K562 (cell line): ENCODE measurements at regions not wholly inside any gene's neighbourhood (a gene's known extent, or its start where the extent isn't known, plus 50 kb on each side); places are given as distances from the start of the nearest gene placed in this dataset.

Experiments used
- ATAC-seq: fragments of 200-7000 bp; cut with Tn5 transposase; 3 replicates; pipeline ENCODE4 v1.9.1; 2020; ENCODE audit warnings: moderate library complexity
- BruUV-seq: library from RNA; stranded (reverse); fragments of 400-500 nt; replicated peaks from 2 replicates; lab custom pipeline; 2021; lab: Mats Ljungman, UMichigan
- CTCF ChIA-PET: fragments of 300-600 bp; formaldehyde crosslinking; extraction: SDS; loops from one replicate; lab custom pipeline; 2021; ENCODE audit warnings: low intra/inter-chr PET ratio; lab: Yijun Ruan, JAX
- POLR2A ChIA-PET: fragments of 300-600, 350-650 bp; sonication (Branson Sonifier 250); formaldehyde crosslinking; extraction: SDS; loops from one replicate; lab custom pipeline; 2021; ENCODE audit warnings: antibody characterized with exemption, inconsistent platforms; lab: Yijun Ruan, JAX
- DNase-seq, 4 experiments: peaks; one replicate each; pipeline versions ENCODE4 v3.0.0 to v3.0.0-alpha.2; 2011 to 2018; ENCODE audit warnings: low spot score in 3 of 4, mixed read lengths in 3 of 4; ENCODE audit errors: extremely low read depth in 1 of 4
- FAIRE-seq: peaks from 2 replicates; lab custom pipeline; 2011; peaks lifted over from hg19 to GRCh38; lab: Jason Lieb, UNC
- H2AFZ ChIP-seq: 2 replicates; pipeline ENCODE4 v1.6.0; 2011; ENCODE audit warnings: low read depth, low read length, control low read depth, inconsistent platforms
- H3K27ac ChIP-seq: fragments of 200-600 bp; 3 replicates; pipeline ENCODE4 v1.8.0; 2011; ENCODE audit warnings: low read depth, mild to moderate bottlenecking, control low read depth, inconsistent platforms, low read length, moderate library complexity, mixed read lengths; ENCODE audit errors: extremely low read depth
- H3K27me3 ChIP-seq, 2 experiments: fragments of 300-600 bp in 1 of 2; 2 replicates in 1 of 2; 3 replicates in 1 of 2; pipeline versions ENCODE4 v1.6.0 to v1.8.0; 2011; ENCODE audit warnings: inconsistent platforms in 2 of 2, low read length in 2 of 2, mild to moderate bottlenecking in 1 of 2, mixed read lengths in 1 of 2, moderate library complexity in 1 of 2; ENCODE audit not compliant: control insufficient read depth in 2 of 2, insufficient read depth in 2 of 2
- H3K36me3 ChIP-seq: fragments of 300-600 bp; 3 replicates; pipeline ENCODE4 v1.8.0; 2011; ENCODE audit warnings: mild to moderate bottlenecking, low read length, inconsistent platforms; ENCODE audit not compliant: control insufficient read depth, insufficient read depth
- H3K4me1 ChIP-seq, 2 experiments: fragments of 200-600 bp in 1 of 2; replicated peaks in 1 of 2; 2 replicates in 1 of 2; 3 replicates in 1 of 2; pipeline versions ENCODE4 v1.5.1 to v1.8.0; 2011; ENCODE audit warnings: inconsistent platforms in 2 of 2, low read length in 2 of 2, mild to moderate bottlenecking in 1 of 2, mixed read lengths in 1 of 2, moderate library complexity in 1 of 2; ENCODE audit not compliant: control insufficient read depth in 2 of 2, insufficient read depth in 2 of 2
- H3K4me2 ChIP-seq: 2 replicates; pipeline ENCODE4 v1.6.1; 2011; ENCODE audit warnings: low read length, control low read depth, inconsistent platforms, mixed read lengths; ENCODE audit not compliant: insufficient read depth
- H3K4me3 ChIP-seq: fragments of 200-600 bp; sonication (generic), shearing (Covaris generic); 2 replicates; pipeline ENCODE4 v1.5.1; 2016; ENCODE audit warnings: control low read depth, inconsistent platforms
- H3K79me2 ChIP-seq: fragments of 200-600 bp; 3 replicates; pipeline ENCODE4 v1.8.0; 2011; ENCODE audit warnings: low read length, inconsistent platforms; ENCODE audit not compliant: control insufficient read depth, insufficient read depth
- H3K9ac ChIP-seq, 2 experiments: 2 replicates each; pipeline versions ENCODE4 v1.6.0 to v1.6.1; 2011; ENCODE audit warnings: low read depth in 2 of 2, low read length in 2 of 2, control low read depth in 1 of 2, inconsistent platforms in 1 of 2, mild to moderate bottlenecking in 1 of 2, mixed read lengths in 1 of 2; ENCODE audit not compliant: insufficient read depth in 1 of 2
- H3K9me1 ChIP-seq: one replicate; pipeline ENCODE4 v1.6.0; 2011; ENCODE audit warnings: inconsistent platforms, mild to moderate bottlenecking, low read length, moderate library complexity; ENCODE audit not compliant: control insufficient read depth, insufficient read depth
- H3K9me3 ChIP-seq: replicated peaks from 2 replicates; pipeline ENCODE4 v1.5.1; 2011; ENCODE audit warnings: low read depth, low read length, inconsistent platforms; ENCODE audit not compliant: control insufficient read depth, insufficient read depth
- H4K20me1 ChIP-seq: replicated peaks from 2 replicates; pipeline ENCODE4 v1.6.1; 2011; ENCODE audit warnings: low read length, inconsistent platforms, mixed read lengths; ENCODE audit not compliant: control insufficient read depth, insufficient read depth
- CBFB ChIP-seq: sonication (generic); formaldehyde crosslinking; IDR thresholded peaks from 2 replicates; pipeline ENCODE4 v1.4.0; 2020; ENCODE audit warnings: mild to moderate bottlenecking, missing genetic modification reagents
- HNRNPK ChIP-seq: fragments of 200-400 bp; formaldehyde crosslinking; IDR thresholded peaks from one replicate; pipeline ENCODE4 v1.6.1; 2018; ENCODE audit warnings: mild to moderate bottlenecking, low read depth, low read length; ENCODE audit not compliant: poor library complexity, severe bottlenecking
- HNRNPUL1 ChIP-seq: fragments of 200-400 bp; formaldehyde crosslinking; IDR thresholded peaks from 2 replicates; pipeline ENCODE4 v1.6.1; 2017; ENCODE audit warnings: low read length
- NR2C2 ChIP-seq, 2 experiments: fragments of 200-800 bp in 1 of 2; sonication (Bioruptor generic) in 1 of 2; sonication (generic) in 1 of 2; formaldehyde crosslinking in 1 of 2; IDR thresholded peaks; 2 replicates each; pipeline versions ENCODE4 v1.6.1 to v1.8.0; 2016 to 2022; ENCODE audit warnings: mild to moderate bottlenecking in 1 of 2, missing compliant biosample characterization in 1 of 2, missing genetic modification characterization in 1 of 2, missing genetic modification reagents in 1 of 2
- SRSF9 ChIP-seq: fragments of 200-400 bp; formaldehyde crosslinking; IDR thresholded peaks from 2 replicates; pipeline ENCODE4 v1.6.1; 2017; ENCODE audit warnings: low read depth, low read length, borderline replicate concordance
- ZNF282 ChIP-seq: sonication (generic); formaldehyde crosslinking; IDR thresholded peaks from 2 replicates; pipeline ENCODE4 v1.8.1; 2023; ENCODE audit warnings: missing genetic modification reagents
- ZNF695 ChIP-seq: fragments of 450-650 bp; formaldehyde crosslinking; IDR thresholded peaks from 2 replicates; pipeline ENCODE4 v1.4.0; 2020; ENCODE audit warnings: mild to moderate bottlenecking, moderate library complexity
- ZNF77 ChIP-seq: fragments of 250-450 bp; sonication (Bioruptor Pico); IDR thresholded peaks from 2 replicates; pipeline ENCODE4 v1.5.0; 2020
- ZNF778 ChIP-seq: fragments of 450-650 bp; formaldehyde crosslinking; IDR thresholded peaks from 2 replicates; pipeline ENCODE4 v1.4.0; 2020; ENCODE audit warnings: mild to moderate bottlenecking, moderate library complexity
- ZSCAN29 ChIP-seq: fragments of 450-650 bp; IDR thresholded peaks from 2 replicates; pipeline ENCODE4 v1.6.1; 2017
- WGBS: fragments of 100-300 bp; shearing (Covaris generic); methylation state at CpG from one replicate; pipeline ENCODE4 v1.1.6; 2016; ENCODE audit warnings: low coverage, mixed read lengths; ENCODE audit not compliant: insufficient coverage; ENCODE audit errors: missing lambda C conversion rate; 5-methylcytosine and 5-hydroxymethylcytosine counted together
- in situ Hi-C: fragments of 300-500 bp; cut with MboI; formaldehyde crosslinking; loops from 4 replicates; pipeline ENCODE4 v1.15.0; 2018; ENCODE audit warnings: inconsistent platforms, mixed read lengths
- intact Hi-C: fragments of 100-400 bp; cut with micrococcal nuclease; formaldehyde crosslinking; loops from 2 replicates; pipeline ENCODE4 v1.14.2; 2022
- TF ChIP-seq, protein P1 (sequence below), 3 experiments: IDR thresholded peaks in 2 of 3; conservative IDR thresholded peaks in 1 of 3; 2 replicates each; pipeline ENCODE4 v1.5.1; 2011 to 2012; ENCODE audit warnings: low read length in 3 of 3, mild to moderate bottlenecking in 3 of 3, control low read depth in 2 of 3, improper control_type of control experiment in 1 of 3, inconsistent platforms in 1 of 3, low read depth in 1 of 3, mixed read lengths in 1 of 3, moderate library complexity in 1 of 3; ENCODE audit not compliant: insufficient read depth in 2 of 3
- TF ChIP-seq, protein P2 (sequence below): fragments of 250-450 bp; sonication (Bioruptor Pico); IDR thresholded peaks from 2 replicates; pipeline ENCODE4 v1.4.0; 2020; ENCODE audit warnings: mild to moderate bottlenecking, moderate library complexity
- TF ChIP-seq, protein P3 (sequence below): fragments of 450-650 bp; conservative IDR thresholded peaks from 2 replicates; pipeline ENCODE4 v1.6.1; 2016; ENCODE audit warnings: missing genetic modification characterization, low read depth, mild to moderate bottlenecking, control low read depth, missing compliant biosample characterization
- TF ChIP-seq, protein P4 (sequence below): fragments of 450-650 bp; IDR thresholded peaks from 2 replicates; pipeline ENCODE4 v1.6.1; 2016; ENCODE audit warnings: mild to moderate bottlenecking

DNA sequence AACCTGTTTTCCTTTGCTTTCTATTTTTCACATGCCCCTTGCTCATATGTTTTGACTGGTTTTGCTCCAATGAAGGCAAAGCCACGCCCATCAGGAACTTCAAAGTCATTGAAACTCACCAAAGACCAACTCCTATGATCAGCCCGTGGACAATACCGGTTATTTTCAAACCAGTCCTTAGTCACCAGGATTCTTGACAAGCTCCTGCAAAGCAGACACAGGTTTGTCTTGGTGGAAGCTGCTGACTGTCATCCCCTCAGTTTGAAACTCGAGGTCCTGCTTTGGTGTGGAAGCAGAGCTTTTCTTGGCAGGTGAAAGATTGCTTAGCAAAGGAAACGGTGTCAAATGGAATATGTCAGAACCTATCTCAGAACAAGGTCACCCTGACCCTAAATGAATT is 384.7 kb upstream of the CXADR start:
- BruUV-seq, result no TSS peak
- Histone ChIP-seq H3K4me2 (no peak overlapping the region), H2AFZ (no peak overlapping the region), H4K20me1 (no peaks in the 10 kb centered on the region), H3K9me1 (no peaks in the 10 kb centered on the region), H3K4me3 (no peak overlapping the region), H3K9me3 (no peaks in the 10 kb centered on the region), H3K79me2 (no peaks in the 10 kb centered on the region), H3K27ac (no peak overlapping the region), H3K4me1 (no peaks in the 10 kb centered on the region), H3K36me3 (no peaks in the 10 kb centered on the region), H3K9ac (no peak overlapping the region), H3K27me3 (no peaks in the 10 kb centered on the region)
- in situ Hi-C loops (no loop called here), intact Hi-C loops (no loop called here)
- DNase-seq, result no peak
- ATAC-seq, result no peak
- 4% methylated on average over 5 of the region's 5 CpGs for WGBS
- FAIRE-seq, result no peak
- CTCF ChIA-PET, result no interaction called here
- POLR2A ChIA-PET, result no interaction called here
- TF ChIP-seq SRSF9, result no peak
- TF ChIP-seq, protein P1, sequence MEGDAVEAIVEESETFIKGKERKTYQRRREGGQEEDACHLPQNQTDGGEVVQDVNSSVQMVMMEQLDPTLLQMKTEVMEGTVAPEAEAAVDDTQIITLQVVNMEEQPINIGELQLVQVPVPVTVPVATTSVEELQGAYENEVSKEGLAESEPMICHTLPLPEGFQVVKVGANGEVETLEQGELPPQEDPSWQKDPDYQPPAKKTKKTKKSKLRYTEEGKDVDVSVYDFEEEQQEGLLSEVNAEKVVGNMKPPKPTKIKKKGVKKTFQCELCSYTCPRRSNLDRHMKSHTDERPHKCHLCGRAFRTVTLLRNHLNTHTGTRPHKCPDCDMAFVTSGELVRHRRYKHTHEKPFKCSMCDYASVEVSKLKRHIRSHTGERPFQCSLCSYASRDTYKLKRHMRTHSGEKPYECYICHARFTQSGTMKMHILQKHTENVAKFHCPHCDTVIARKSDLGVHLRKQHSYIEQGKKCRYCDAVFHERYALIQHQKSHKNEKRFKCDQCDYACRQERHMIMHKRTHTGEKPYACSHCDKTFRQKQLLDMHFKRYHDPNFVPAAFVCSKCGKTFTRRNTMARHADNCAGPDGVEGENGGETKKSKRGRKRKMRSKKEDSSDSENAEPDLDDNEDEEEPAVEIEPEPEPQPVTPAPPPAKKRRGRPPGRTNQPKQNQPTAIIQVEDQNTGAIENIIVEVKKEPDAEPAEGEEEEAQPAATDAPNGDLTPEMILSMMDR (IDR thresholded peaks at IDR 0.05 in 2 of 3, conservative IDR thresholded peaks at IDR 0.05 in 1 of 3; ENCODE audit: insufficient read depth in 2 of 3, low read depth in 1 of 3, low read length in 3 of 3), result no peak
- TF ChIP-seq ZNF778 (CRISPR knock-in tag), result no peak
- TF ChIP-seq HNRNPUL1, result no peak
- no peak for TF ChIP-seq ZNF695 (CRISPR knock-in tag)
- TF ChIP-seq, protein P2, sequence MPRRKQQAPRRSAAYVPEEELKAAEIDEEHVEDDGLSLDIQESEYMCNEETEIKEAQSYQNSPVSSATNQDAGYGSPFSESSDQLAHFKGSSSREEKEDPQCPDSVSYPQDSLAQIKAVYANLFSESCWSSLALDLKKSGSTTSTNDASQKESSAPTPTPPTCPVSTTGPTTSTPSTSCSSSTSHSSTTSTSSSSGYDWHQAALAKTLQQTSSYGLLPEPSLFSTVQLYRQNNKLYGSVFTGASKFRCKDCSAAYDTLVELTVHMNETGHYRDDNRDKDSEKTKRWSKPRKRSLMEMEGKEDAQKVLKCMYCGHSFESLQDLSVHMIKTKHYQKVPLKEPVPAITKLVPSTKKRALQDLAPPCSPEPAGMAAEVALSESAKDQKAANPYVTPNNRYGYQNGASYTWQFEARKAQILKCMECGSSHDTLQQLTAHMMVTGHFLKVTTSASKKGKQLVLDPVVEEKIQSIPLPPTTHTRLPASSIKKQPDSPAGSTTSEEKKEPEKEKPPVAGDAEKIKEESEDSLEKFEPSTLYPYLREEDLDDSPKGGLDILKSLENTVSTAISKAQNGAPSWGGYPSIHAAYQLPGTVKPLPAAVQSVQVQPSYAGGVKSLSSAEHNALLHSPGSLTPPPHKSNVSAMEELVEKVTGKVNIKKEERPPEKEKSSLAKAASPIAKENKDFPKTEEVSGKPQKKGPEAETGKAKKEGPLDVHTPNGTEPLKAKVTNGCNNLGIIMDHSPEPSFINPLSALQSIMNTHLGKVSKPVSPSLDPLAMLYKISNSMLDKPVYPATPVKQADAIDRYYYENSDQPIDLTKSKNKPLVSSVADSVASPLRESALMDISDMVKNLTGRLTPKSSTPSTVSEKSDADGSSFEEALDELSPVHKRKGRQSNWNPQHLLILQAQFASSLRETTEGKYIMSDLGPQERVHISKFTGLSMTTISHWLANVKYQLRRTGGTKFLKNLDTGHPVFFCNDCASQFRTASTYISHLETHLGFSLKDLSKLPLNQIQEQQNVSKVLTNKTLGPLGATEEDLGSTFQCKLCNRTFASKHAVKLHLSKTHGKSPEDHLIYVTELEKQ (CRISPR knock-in tag), result no peak
- no peak for TF ChIP-seq ZNF77 (CRISPR knock-in tag)
- TF ChIP-seq, protein P3, sequence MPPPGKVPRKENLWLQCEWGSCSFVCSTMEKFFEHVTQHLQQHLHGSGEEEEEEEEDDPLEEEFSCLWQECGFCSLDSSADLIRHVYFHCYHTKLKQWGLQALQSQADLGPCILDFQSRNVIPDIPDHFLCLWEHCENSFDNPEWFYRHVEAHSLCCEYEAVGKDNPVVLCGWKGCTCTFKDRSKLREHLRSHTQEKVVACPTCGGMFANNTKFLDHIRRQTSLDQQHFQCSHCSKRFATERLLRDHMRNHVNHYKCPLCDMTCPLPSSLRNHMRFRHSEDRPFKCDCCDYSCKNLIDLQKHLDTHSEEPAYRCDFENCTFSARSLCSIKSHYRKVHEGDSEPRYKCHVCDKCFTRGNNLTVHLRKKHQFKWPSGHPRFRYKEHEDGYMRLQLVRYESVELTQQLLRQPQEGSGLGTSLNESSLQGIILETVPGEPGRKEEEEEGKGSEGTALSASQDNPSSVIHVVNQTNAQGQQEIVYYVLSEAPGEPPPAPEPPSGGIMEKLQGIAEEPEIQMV (tag), result no peak
- no peak for TF ChIP-seq NR2C2 (CRISPR knock-in tag; IDR thresholded peaks at IDR 0.05)
- no peak for TF ChIP-seq NR2C2 (tag; IDR thresholded peaks at IDR 0.05)
- no peak for TF ChIP-seq HNRNPK
- TF ChIP-seq, protein P4, sequence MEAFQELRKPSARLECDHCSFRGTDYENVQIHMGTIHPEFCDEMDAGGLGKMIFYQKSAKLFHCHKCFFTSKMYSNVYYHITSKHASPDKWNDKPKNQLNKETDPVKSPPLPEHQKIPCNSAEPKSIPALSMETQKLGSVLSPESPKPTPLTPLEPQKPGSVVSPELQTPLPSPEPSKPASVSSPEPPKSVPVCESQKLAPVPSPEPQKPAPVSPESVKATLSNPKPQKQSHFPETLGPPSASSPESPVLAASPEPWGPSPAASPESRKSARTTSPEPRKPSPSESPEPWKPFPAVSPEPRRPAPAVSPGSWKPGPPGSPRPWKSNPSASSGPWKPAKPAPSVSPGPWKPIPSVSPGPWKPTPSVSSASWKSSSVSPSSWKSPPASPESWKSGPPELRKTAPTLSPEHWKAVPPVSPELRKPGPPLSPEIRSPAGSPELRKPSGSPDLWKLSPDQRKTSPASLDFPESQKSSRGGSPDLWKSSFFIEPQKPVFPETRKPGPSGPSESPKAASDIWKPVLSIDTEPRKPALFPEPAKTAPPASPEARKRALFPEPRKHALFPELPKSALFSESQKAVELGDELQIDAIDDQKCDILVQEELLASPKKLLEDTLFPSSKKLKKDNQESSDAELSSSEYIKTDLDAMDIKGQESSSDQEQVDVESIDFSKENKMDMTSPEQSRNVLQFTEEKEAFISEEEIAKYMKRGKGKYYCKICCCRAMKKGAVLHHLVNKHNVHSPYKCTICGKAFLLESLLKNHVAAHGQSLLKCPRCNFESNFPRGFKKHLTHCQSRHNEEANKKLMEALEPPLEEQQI, result no peak
- TF ChIP-seq ZNF282 (CRISPR knock-in tag), result no peak
- no peak for TF ChIP-seq CBFB
- no peak for TF ChIP-seq ZSCAN29
